Ishikawa (cell line): ENCODE measurements at regions not wholly inside any gene's neighbourhood (a gene's known extent, or its start where the extent isn't known, plus 50 kb on each side); places are given as distances from the start of the nearest gene placed in this dataset.

Source experiments
- CEBPB ChIP-seq: IDR thresholded peaks from 2 replicates; pipeline ENCODE4 v1.6.1; 2012
- CREB1 ChIP-seq: IDR thresholded peaks from 2 replicates; pipeline ENCODE4 v1.6.1; 2012; ENCODE audit warnings: low read depth
- EGR1 ChIP-seq: IDR thresholded peaks from 2 replicates; pipeline ENCODE4 v1.6.1; 2012
- EP300 ChIP-seq: IDR thresholded peaks from 2 replicates; pipeline ENCODE4 v1.6.1; 2012; ENCODE audit warnings: borderline replicate concordance
- FOXM1 ChIP-seq: IDR thresholded peaks from 2 replicates; pipeline ENCODE4 v1.6.1; 2012; ENCODE audit warnings: low read depth, borderline replicate concordance
- NFIC ChIP-seq: IDR thresholded peaks from 2 replicates; pipeline ENCODE4 v1.6.1; 2012
- RAD21 ChIP-seq: IDR thresholded peaks from 2 replicates; pipeline ENCODE4 v1.6.1; 2012; ENCODE audit warnings: low read depth
- TAF1 ChIP-seq: IDR thresholded peaks from 2 replicates; pipeline ENCODE4 v1.6.1; 2012; ENCODE audit warnings: low read depth, mild to moderate bottlenecking
- TCF12 ChIP-seq: IDR thresholded peaks from 2 replicates; pipeline ENCODE4 v1.6.1; 2012; ENCODE audit warnings: low read depth
- TEAD4 ChIP-seq: IDR thresholded peaks from 2 replicates; pipeline ENCODE4 v1.6.1; 2012
- YY1 ChIP-seq: IDR thresholded peaks from 2 replicates; pipeline ENCODE4 v1.6.1; 2012; ENCODE audit warnings: low read depth
- ZBTB7A ChIP-seq: IDR thresholded peaks from 2 replicates; pipeline ENCODE4 v1.6.1; 2012; ENCODE audit warnings: low read depth
- TF ChIP-seq, protein P1 (sequence below): IDR thresholded peaks from 2 replicates; pipeline ENCODE4 v1.6.1; 2012
- TF ChIP-seq, protein P2 (sequence below): IDR thresholded peaks from 2 replicates; pipeline ENCODE4 v1.6.1; 2012; ENCODE audit warnings: low read depth, mild to moderate bottlenecking
- TF ChIP-seq, protein P3 (sequence below): IDR thresholded peaks from 2 replicates; pipeline ENCODE4 v1.6.1; 2012

DNA sequence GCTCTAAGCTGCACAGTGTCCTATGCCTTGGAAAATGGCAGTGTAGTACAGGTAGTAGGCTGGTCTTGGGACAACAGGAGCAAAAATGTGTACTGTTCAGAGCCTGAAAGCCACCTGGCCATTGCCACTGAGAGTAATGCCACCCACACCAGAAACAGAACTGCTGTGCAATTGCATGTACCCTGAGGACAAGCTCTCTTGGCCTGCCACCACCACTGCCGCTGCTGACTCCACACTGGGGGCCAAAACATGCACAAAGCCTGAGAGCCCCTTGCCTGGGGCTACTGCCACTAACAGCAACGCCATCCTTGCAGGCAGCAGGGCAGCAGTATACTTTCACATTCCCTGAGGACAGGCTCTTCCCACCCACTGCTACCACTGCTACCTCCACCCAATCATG is 251.9 kb upstream of the CDH12 start:
- no peak for TF ChIP-seq CREB1

DNA sequence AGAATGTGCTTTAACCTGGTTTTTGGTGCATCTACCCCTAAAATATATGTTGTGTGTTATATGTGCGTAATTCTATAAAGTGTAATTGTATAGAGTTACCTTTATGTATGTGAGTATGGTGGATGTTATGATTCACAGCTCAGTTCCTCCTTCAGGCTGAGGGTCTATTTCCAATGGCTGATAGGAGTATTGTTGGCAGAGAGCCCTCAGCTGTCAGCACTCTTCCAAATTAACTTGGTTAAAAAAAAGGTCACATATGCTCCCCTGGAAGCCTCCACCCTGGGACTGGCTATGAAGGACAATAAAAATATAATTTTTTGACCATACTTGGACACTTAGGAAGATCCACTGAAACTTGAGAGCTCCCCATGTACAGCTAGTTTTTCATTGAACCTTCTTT is 250.4 kb upstream of the CDH12 start:
- TF ChIP-seq, protein P1, sequence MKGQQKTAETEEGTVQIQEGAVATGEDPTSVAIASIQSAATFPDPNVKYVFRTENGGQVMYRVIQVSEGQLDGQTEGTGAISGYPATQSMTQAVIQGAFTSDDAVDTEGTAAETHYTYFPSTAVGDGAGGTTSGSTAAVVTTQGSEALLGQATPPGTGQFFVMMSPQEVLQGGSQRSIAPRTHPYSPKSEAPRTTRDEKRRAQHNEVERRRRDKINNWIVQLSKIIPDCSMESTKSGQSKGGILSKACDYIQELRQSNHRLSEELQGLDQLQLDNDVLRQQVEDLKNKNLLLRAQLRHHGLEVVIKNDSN: no peak
- TF ChIP-seq, protein P2, sequence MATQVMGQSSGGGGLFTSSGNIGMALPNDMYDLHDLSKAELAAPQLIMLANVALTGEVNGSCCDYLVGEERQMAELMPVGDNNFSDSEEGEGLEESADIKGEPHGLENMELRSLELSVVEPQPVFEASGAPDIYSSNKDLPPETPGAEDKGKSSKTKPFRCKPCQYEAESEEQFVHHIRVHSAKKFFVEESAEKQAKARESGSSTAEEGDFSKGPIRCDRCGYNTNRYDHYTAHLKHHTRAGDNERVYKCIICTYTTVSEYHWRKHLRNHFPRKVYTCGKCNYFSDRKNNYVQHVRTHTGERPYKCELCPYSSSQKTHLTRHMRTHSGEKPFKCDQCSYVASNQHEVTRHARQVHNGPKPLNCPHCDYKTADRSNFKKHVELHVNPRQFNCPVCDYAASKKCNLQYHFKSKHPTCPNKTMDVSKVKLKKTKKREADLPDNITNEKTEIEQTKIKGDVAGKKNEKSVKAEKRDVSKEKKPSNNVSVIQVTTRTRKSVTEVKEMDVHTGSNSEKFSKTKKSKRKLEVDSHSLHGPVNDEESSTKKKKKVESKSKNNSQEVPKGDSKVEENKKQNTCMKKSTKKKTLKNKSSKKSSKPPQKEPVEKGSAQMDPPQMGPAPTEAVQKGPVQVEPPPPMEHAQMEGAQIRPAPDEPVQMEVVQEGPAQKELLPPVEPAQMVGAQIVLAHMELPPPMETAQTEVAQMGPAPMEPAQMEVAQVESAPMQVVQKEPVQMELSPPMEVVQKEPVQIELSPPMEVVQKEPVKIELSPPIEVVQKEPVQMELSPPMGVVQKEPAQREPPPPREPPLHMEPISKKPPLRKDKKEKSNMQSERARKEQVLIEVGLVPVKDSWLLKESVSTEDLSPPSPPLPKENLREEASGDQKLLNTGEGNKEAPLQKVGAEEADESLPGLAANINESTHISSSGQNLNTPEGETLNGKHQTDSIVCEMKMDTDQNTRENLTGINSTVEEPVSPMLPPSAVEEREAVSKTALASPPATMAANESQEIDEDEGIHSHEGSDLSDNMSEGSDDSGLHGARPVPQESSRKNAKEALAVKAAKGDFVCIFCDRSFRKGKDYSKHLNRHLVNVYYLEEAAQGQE: no peak
- TF ChIP-seq TCF12: no peak
- no peak for TF ChIP-seq CREB1
- no peak for TF ChIP-seq CEBPB
- TF ChIP-seq FOXM1: no peak
- no peak for TF ChIP-seq TAF1
- no peak for TF ChIP-seq ZBTB7A
- no peak for TF ChIP-seq YY1
- TF ChIP-seq, protein P3, sequence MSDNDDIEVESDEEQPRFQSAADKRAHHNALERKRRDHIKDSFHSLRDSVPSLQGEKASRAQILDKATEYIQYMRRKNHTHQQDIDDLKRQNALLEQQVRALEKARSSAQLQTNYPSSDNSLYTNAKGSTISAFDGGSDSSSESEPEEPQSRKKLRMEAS: no peak
- no peak for TF ChIP-seq TEAD4
- no peak for TF ChIP-seq NFIC
- TF ChIP-seq RAD21: no peak
- TF ChIP-seq EP300: no peak
- no peak for TF ChIP-seq EGR1

DNA sequence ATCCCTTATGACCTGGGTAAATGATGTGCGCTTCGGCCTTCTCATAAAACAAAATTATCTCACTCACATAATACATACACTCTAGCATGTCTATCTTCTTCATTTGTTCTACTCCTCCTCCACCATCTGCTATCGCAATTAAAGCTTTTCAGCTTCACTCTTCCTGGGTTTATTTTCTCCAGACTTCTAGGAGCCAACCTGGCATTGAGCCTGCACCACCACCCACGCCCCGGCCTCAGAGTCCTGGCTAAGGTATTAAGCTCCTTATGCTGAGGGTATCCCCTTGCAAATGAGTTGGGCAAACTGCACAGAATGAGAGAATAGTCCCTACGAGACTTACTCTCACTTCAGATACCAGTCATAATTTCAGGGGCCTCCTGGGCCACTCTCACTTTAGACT is 236.1 kb upstream of the CDH12 start:
- TF ChIP-seq TEAD4 (no peak), RAD21 (no peak), EP300 (no peak), CEBPB (no peak), ZBTB7A (no peak), CREB1 (no peak), TAF1 (no peak), FOXM1 (no peak), EGR1 (no peak), YY1 (no peak)
- TF ChIP-seq, protein P1: no peak
- TF ChIP-seq, protein P3: no peak
- TF ChIP-seq, protein P2: no peak

DNA sequence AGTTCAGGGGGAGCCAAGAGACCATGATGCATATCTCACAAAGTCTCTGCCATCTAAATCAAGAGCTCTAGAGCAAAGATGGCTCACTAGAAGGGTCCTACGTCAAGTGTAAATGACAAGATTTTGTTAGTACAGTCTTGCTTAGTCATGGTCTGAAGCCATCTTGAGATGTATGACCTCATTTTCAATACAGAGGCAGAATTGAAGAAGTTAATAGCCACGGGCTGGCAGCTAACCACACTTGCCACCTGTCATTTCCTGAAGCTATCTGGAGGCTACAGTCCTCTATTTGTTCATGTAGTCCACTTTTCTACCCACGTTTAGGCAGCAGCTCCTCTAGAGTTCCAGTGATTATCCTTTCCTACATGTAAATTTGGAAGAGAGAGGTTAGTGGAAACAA is 231.7 kb upstream of the CDH12 start:
- TF ChIP-seq NFIC: no peak
- no peak for TF ChIP-seq EP300
- TF ChIP-seq CREB1: no peak
- TF ChIP-seq TEAD4: no peak
- TF ChIP-seq, protein P1: no peak
- TF ChIP-seq ZBTB7A: no peak
- no peak for TF ChIP-seq YY1
- TF ChIP-seq, protein P2: no peak
- no peak for TF ChIP-seq FOXM1
- TF ChIP-seq RAD21: no peak
- TF ChIP-seq, protein P3: no peak
- TF ChIP-seq TAF1: no peak
- no peak for TF ChIP-seq EGR1
- TF ChIP-seq TCF12: no peak
- TF ChIP-seq CEBPB: no peak
